GM12878 (cell line): ENCODE measurements at regions not wholly inside any gene's neighbourhood (a gene's known extent, or its start where the extent isn't known, plus 50 kb on each side); places are given as distances from the start of the nearest gene placed in this dataset.

Experiments used
- ATAC-seq: fragments of 200-7000 bp; cut with Tn5 transposase; 3 replicates; pipeline ENCODE4 v1.9.1; 2020; ENCODE audit warnings: mild to moderate bottlenecking, moderate library complexity
- BruUV-seq: library from RNA; stranded (reverse); fragments of 400-500 nt; replicated peaks from 2 replicates; lab custom pipeline; 2021; lab: Mats Ljungman, UMichigan
- CTCF ChIA-PET: fragments of 300-600 bp; sonication (Branson Sonifier 250); formaldehyde crosslinking; extraction: SDS; loops from one replicate; lab custom pipeline; 2021; ENCODE audit warnings: inconsistent platforms; lab: Yijun Ruan, JAX
- POLR2A ChIA-PET: fragments of 350-600 bp; formaldehyde crosslinking; extraction: SDS; loops from one replicate; lab custom pipeline; 2021; ENCODE audit warnings: inconsistent platforms; lab: Charles Lee
- RAD21 ChIA-PET: fragments of 300-600 bp; sonication (Branson Sonifier 250); formaldehyde crosslinking; loops from one replicate; lab custom pipeline; 2023; ENCODE audit warnings: antibody characterized with exemption; ENCODE audit not compliant: unreplicated experiment; lab: Charles Lee
- SMC1A ChIA-PET: fragments of 300-600 bp; sonication (Branson Sonifier 250); formaldehyde crosslinking; loops from one replicate; lab custom pipeline; 2023; ENCODE audit not compliant: unreplicated experiment, uncharacterized antibody; lab: Charles Lee
- DNase-seq: peaks from one replicate; pipeline ENCODE4 v3.0.0-alpha.2; 2011; ENCODE audit warnings: low read depth, low spot score
- FAIRE-seq: peaks from 3 replicates; lab custom pipeline; 2011; peaks lifted over from hg19 to GRCh38; lab: Jason Lieb, UNC
- H2AFZ ChIP-seq: 2 replicates; pipeline ENCODE4 v1.6.0; 2011; ENCODE audit warnings: low read depth, low read length, control low read depth; ENCODE audit not compliant: control insufficient read depth
- H3K27ac ChIP-seq: 2 replicates; pipeline ENCODE4 v1.5.1; 2011; ENCODE audit warnings: control low read depth; ENCODE audit not compliant: control insufficient read depth, insufficient read depth
- H3K27me3 ChIP-seq, 2 experiments: replicated peaks in 1 of 2; 2 replicates each; pipeline versions ENCODE4 v1.6.0 to v1.6.1; 2011; ENCODE audit warnings: low read length in 1 of 2; ENCODE audit not compliant: control insufficient read depth in 2 of 2, insufficient read depth in 2 of 2
- H3K36me3 ChIP-seq, 2 experiments: 2 replicates each; pipeline ENCODE4 v1.5.1; 2011; ENCODE audit warnings: low read length in 1 of 2; ENCODE audit not compliant: control insufficient read depth in 2 of 2, insufficient read depth in 2 of 2
- H3K4me1 ChIP-seq: 2 replicates; pipeline ENCODE4 v1.6.1; 2011; ENCODE audit warnings: mild to moderate bottlenecking, low read length, moderate library complexity, mixed read lengths; ENCODE audit not compliant: control insufficient read depth, insufficient read depth
- H3K4me2 ChIP-seq: 2 replicates; pipeline ENCODE4 v1.6.0; 2011; ENCODE audit warnings: control low read depth; ENCODE audit not compliant: control insufficient read depth, insufficient read depth
- H3K4me3 ChIP-seq: fragments of 200-600 bp; sonication (generic); 2 replicates; pipeline ENCODE4 v1.5.1; 2016
- H3K79me2 ChIP-seq: 2 replicates; pipeline ENCODE4 v1.6.0; 2011; ENCODE audit warnings: low read length; ENCODE audit not compliant: control insufficient read depth, insufficient read depth
- H3K9ac ChIP-seq: 2 replicates; pipeline ENCODE4 v1.8.0; 2011; ENCODE audit warnings: low read length, control low read depth, mixed read lengths; ENCODE audit not compliant: control insufficient read depth, insufficient read depth
- H3K9me3 ChIP-seq: replicated peaks from 3 replicates; pipeline ENCODE4 v1.5.1; 2011; ENCODE audit warnings: mild to moderate bottlenecking, low read length; ENCODE audit not compliant: control insufficient read depth, insufficient read depth
- H4K20me1 ChIP-seq: 2 replicates; pipeline ENCODE4 v1.6.0; 2011; ENCODE audit not compliant: control insufficient read depth, insufficient read depth
- CHD1 ChIP-seq: IDR thresholded peaks from 2 replicates; pipeline ENCODE4 v1.6.1; 2012; ENCODE audit warnings: low read depth, low read length, improper control_type of control experiment
- EZH2 ChIP-seq: IDR thresholded peaks from 2 replicates; pipeline ENCODE4 v1.6.1; 2012; ENCODE audit warnings: low read depth, mild to moderate bottlenecking, control low read depth, inconsistent platforms, low read length, borderline replicate concordance; ENCODE audit not compliant: control insufficient read depth
- GABPA ChIP-seq: IDR thresholded peaks from 2 replicates; pipeline ENCODE4 v1.6.1; 2014; ENCODE audit warnings: antibody characterized with exemption, low read depth, mild to moderate bottlenecking, inconsistent platforms
- GATAD2B ChIP-seq: fragments of 450-650 bp; conservative IDR thresholded peaks from 2 replicates; pipeline ENCODE4 v1.6.1; 2017; ENCODE audit warnings: low read depth, mild to moderate bottlenecking, moderate library complexity
- HDAC2 ChIP-seq: fragments of 200-600 bp; sonication (generic); IDR thresholded peaks from 2 replicates; pipeline ENCODE4 v1.6.1; 2017
- IKZF1 ChIP-seq: fragments of 450-650 bp; conservative IDR thresholded peaks from 2 replicates; pipeline ENCODE4 v1.6.1; 2017; ENCODE audit warnings: antibody characterized with exemption, mild to moderate bottlenecking
- JUNB ChIP-seq: IDR thresholded peaks from 2 replicates; pipeline ENCODE4 v1.6.1; 2016; ENCODE audit warnings: antibody characterized with exemption, mild to moderate bottlenecking
- MYC ChIP-seq: IDR thresholded peaks from 2 replicates; pipeline ENCODE4 v1.6.1; 2011; ENCODE audit warnings: mild to moderate bottlenecking, low read length, moderate library complexity, inconsistent platforms; ENCODE audit not compliant: insufficient read depth, insufficient replicate concordance, insufficient read length, severe bottlenecking
- NR2C1 ChIP-seq: fragments of 450-650 bp; IDR thresholded peaks from 2 replicates; pipeline ENCODE4 v1.6.1; 2017; ENCODE audit warnings: antibody characterized with exemption, mild to moderate bottlenecking, moderate library complexity
- RB1 ChIP-seq: fragments of 450-650 bp; formaldehyde crosslinking; IDR thresholded peaks from 2 replicates; pipeline ENCODE4 v1.6.1; 2017; ENCODE audit warnings: mild to moderate bottlenecking, borderline replicate concordance
- RCOR1 ChIP-seq: conservative IDR thresholded peaks from 2 replicates; pipeline ENCODE4 v1.6.1; 2012; ENCODE audit warnings: low read depth, low read length, improper control_type of control experiment
- RUNX3 ChIP-seq: IDR thresholded peaks from 2 replicates; pipeline ENCODE4 v1.6.1; 2012; ENCODE audit warnings: low read length, inconsistent platforms
- SIX5 ChIP-seq: IDR thresholded peaks from 2 replicates; pipeline ENCODE4 v1.6.1; 2011; ENCODE audit warnings: mild to moderate bottlenecking, low read depth, low read length, moderate library complexity; ENCODE audit not compliant: severe bottlenecking
- SMAD1 ChIP-seq: fragments of 450-650 bp; IDR thresholded peaks from 2 replicates; pipeline ENCODE4 v1.6.1; 2018; ENCODE audit warnings: mild to moderate bottlenecking, low read depth; ENCODE audit not compliant: partially characterized antibody
- SRF ChIP-seq, 2 experiments: IDR thresholded peaks; 2 replicates each; pipeline ENCODE4 v1.6.1; 2011; ENCODE audit warnings: low read depth in 2 of 2, low read length in 2 of 2, mild to moderate bottlenecking in 1 of 2, moderate library complexity in 1 of 2
- TAF1 ChIP-seq: IDR thresholded peaks from 2 replicates; pipeline ENCODE4 v1.6.1; 2011; ENCODE audit warnings: mild to moderate bottlenecking, low read depth, low read length, borderline replicate concordance
- TBL1XR1 ChIP-seq: IDR thresholded peaks from 2 replicates; pipeline ENCODE4 v1.6.1; 2012; ENCODE audit warnings: low read depth, low read length, improper control_type of control experiment
- YY1 ChIP-seq: IDR thresholded peaks from 2 replicates; pipeline ENCODE4 v1.6.1; 2011; ENCODE audit warnings: low read depth, mild to moderate bottlenecking, low read length
- ZBTB11 ChIP-seq: fragments of 450-650 bp; formaldehyde crosslinking; IDR thresholded peaks from 2 replicates; pipeline ENCODE4 v1.5.0; 2022; ENCODE audit warnings: mild to moderate bottlenecking, missing genetic modification characterization
- WGBS: methylation state at CpG from one replicate; pipeline ENCODE4 v1.1.6; 2016; ENCODE audit warnings: low lambda C conversion rate; ENCODE audit not compliant: insufficient replicate concordance, insufficient coverage; ENCODE audit errors: missing lambda C conversion rate; 5-methylcytosine and 5-hydroxymethylcytosine counted together
- in situ Hi-C: fragments of 300-500 bp; cut with MboI; formaldehyde crosslinking; loops from 9 replicates; pipeline ENCODE4 v1.14.3; 2018; ENCODE audit warnings: mixed read lengths
- intact Hi-C: fragments of 100-400 bp; cut with micrococcal nuclease; formaldehyde crosslinking; loops from one replicate; pipeline ENCODE4 v1.14.2; 2022; ENCODE audit not compliant: unreplicated experiment

- no peak for TF ChIP-seq YY1
Observed at GRCh38 chr22:22157348-22157725, 87.2 kb upstream of the VPREB1 start (continued).

- no TSS peak for BruUV-seq
- Histone ChIP-seq H3K27me3 (no peaks in the 10 kb centered on the region), H3K9ac (peak overlapping the region; percentile 83), H3K27ac (peak overlapping the region; percentile 86), H3K4me3 (no peak overlapping the region), H3K9me3 (no peaks in the 10 kb centered on the region), H3K79me2 (no peaks in the 10 kb centered on the region), H2AFZ (peak overlapping the region; percentile 98), H4K20me1 (no peaks in the 10 kb centered on the region), H3K36me3 (no peaks in the 10 kb centered on the region), H3K4me2 (peak overlapping the region; percentile 64), H3K4me1 (peaks cover 10% of the 10 kb centered on the region)
- intact Hi-C loops, result loop anchor here (1.0 to 5.0 kb wide), 8 partner anchors 10 to 797 kb away; no protein-coding TSS in a partner anchor
- WGBS, result under 1% methylated on average over 9 of the region's 9 CpGs
- FAIRE-seq (no peak), DNase-seq (peak; percentile 59), ATAC-seq (peak; percentile 94)
- in situ Hi-C loops, result loop anchor here (5.0 to 10.0 kb wide), 3 partner anchors 40 to 798 kb away; no protein-coding TSS in a partner anchor
- POLR2A ChIA-PET, result interaction anchor here (1.1 to 2.0 kb wide), 5 partner anchors 9 to 126 kb away, joined by 4 to 6 read pairs (median 5); no protein-coding TSS in a partner anchor
- SMC1A ChIA-PET, result interaction anchor here (0.7 to 3.9 kb wide), 32 partner anchors 9 to 803 kb away, joined by 3 to 47 read pairs (median 5); no protein-coding TSS in a partner anchor
- RAD21 ChIA-PET, result interaction anchor here (0.9 to 3.7 kb wide), 19 partner anchors 10 to 798 kb away, joined by 3 to 39 read pairs (median 7); partner anchors contain the start of gene PPM1F
- CTCF ChIA-PET, result interaction anchor here (0.7 to 3.9 kb wide), 31 partner anchors 12 to 800 kb away, joined by 3 to 75 read pairs (median 8); no protein-coding TSS in a partner anchor
- TF ChIP-seq SMAD1 (no peak), YY1 (peak; percentile 80), TAF1 (peak; percentile 46; the same call in 1 of the 2 replicates), GABPA (no peak), EZH2 (no peak), NR2C1 (no peak), IKZF1 (peak; percentile 51), RCOR1 (no peak), TBL1XR1 (no peak), MYC (no peak), JUNB (no peak), GATAD2B (no peak; the same call in 1 of the 2 replicates), RB1 (peak; percentile 74; the same call in 1 of the 2 replicates), RUNX3 (peak; percentile 21; the same call in 1 of the 2 replicates), CHD1 (no peak), SRF (IDR thresholded peaks at IDR 0.05; ENCODE audit: low read depth in 2 of 2, low read length in 2 of 2) (no peak), ZBTB11 (CRISPR knock-in tag) (no peak), HDAC2 (no peak), SIX5 (no peak)
Observed at GRCh38 chr22:22156716-22157347, 87.8 kb upstream of the VPREB1 start.
